Caco-2 (cell line): ENCODE measurements at regions not wholly inside any gene's neighbourhood (a gene's known extent, or its start where the extent isn't known, plus 50 kb on each side); places are given as distances from the start of the nearest gene placed in this dataset.

Experiments used
- BruUV-seq: library from RNA; stranded (reverse); fragments of 400-500 nt; replicated peaks from 2 replicates; lab custom pipeline; 2021; lab: Mats Ljungman, UMichigan
- CTCF ChIA-PET: fragments of 300-600 bp; sonication (Branson Sonifier 250); formaldehyde crosslinking; loops from one replicate; lab custom pipeline; 2022; ENCODE audit warnings: antibody characterized with exemption; lab: Charles Lee
- POLR2A ChIA-PET: fragments of 300-600 bp; sonication (Branson Sonifier 250); formaldehyde crosslinking; loops from one replicate; lab custom pipeline; 2022; ENCODE audit warnings: antibody characterized with exemption; lab: Charles Lee
- DNase-seq, 2 experiments: peaks; one replicate each; pipeline versions ENCODE4 v3.0.0 to v3.0.0-alpha.2; 2020 to 2022
- H3K27me3 ChIP-seq: replicated peaks from 2 replicates; pipeline ENCODE4 v1.6.0; 2011; ENCODE audit warnings: low read length; ENCODE audit not compliant: control insufficient read depth, insufficient read depth
- H3K36me3 ChIP-seq: 2 replicates; pipeline ENCODE4 v1.5.1; 2011; ENCODE audit warnings: low read length; ENCODE audit not compliant: control insufficient read depth, insufficient read depth
- H3K4me1 ChIP-seq: fragments of 250-450 bp; sonication (Bioruptor Pico); 2 replicates; pipeline ENCODE4 v1.5.1; 2020; ENCODE audit warnings: mild to moderate bottlenecking
- H3K4me3 ChIP-seq: 2 replicates; pipeline ENCODE4 v1.5.1; 2011; ENCODE audit warnings: low read depth, mild to moderate bottlenecking, control low read depth, low read length
- H3K9me3 ChIP-seq: fragments of 250-450 bp; sonication (Bioruptor Pico); 2 replicates; pipeline ENCODE4 v1.5.1; 2020; ENCODE audit warnings: mild to moderate bottlenecking, moderate library complexity
- H3K27ac Mint-ChIP-seq: one replicate; pipeline ENCODE4 v1.8.0; 2022; ENCODE audit warnings: mixed read lengths; ENCODE audit not compliant: unreplicated experiment
- H3K27me3 Mint-ChIP-seq: one replicate; pipeline ENCODE4 v1.8.0; 2022; ENCODE audit warnings: mixed read lengths; ENCODE audit not compliant: insufficient read depth, unreplicated experiment
- H3K36me3 Mint-ChIP-seq: one replicate; pipeline ENCODE4 v1.8.0; 2022; ENCODE audit warnings: mild to moderate bottlenecking, mixed read lengths; ENCODE audit not compliant: insufficient read depth, unreplicated experiment
- H3K4me1 Mint-ChIP-seq: one replicate; pipeline ENCODE4 v1.8.0; 2022; ENCODE audit warnings: low read depth, mixed read lengths; ENCODE audit not compliant: unreplicated experiment
- H3K4me3 Mint-ChIP-seq: one replicate; pipeline ENCODE4 v1.8.0; 2022; ENCODE audit warnings: mild to moderate bottlenecking, moderate library complexity, mixed read lengths; ENCODE audit not compliant: unreplicated experiment
- H3K9me3 Mint-ChIP-seq: one replicate; pipeline ENCODE4 v1.8.0; 2022; ENCODE audit warnings: mixed read lengths; ENCODE audit not compliant: unreplicated experiment
- CTCF ChIP-seq, 2 experiments: fragments of 200-600 bp in 1 of 2; IDR thresholded peaks; 1 replicate in 1 of 2; 2 replicates in 1 of 2; pipeline versions ENCODE4 v1.5.1 to v1.8.0; 2011 to 2022; ENCODE audit warnings: antibody characterized with exemption in 1 of 2, control low read depth in 1 of 2, inconsistent platforms in 1 of 2, low read depth in 1 of 2, low read length in 1 of 2, mild to moderate bottlenecking in 1 of 2, moderate library complexity in 1 of 2; ENCODE audit not compliant: insufficient read depth in 1 of 2, severe bottlenecking in 1 of 2, unreplicated experiment in 1 of 2
- intact Hi-C: fragments of 100-400 bp; cut with micrococcal nuclease; formaldehyde crosslinking; loops from one replicate; pipeline ENCODE4 v1.10.0; 2022; ENCODE audit not compliant: unreplicated experiment

- no TSS peak for BruUV-seq
- Mint-ChIP-seq H3K36me3 (no peaks in the 10 kb centered on the region), H3K4me3 (no peak overlapping the region), H3K27me3 (peaks cover 3% of the 10 kb centered on the region), H3K4me1 (peaks cover 7% of the 10 kb centered on the region), H3K9me3 (no peaks in the 10 kb centered on the region), H3K27ac (no peak overlapping the region)
- POLR2A ChIA-PET, result no interaction called here
- no peaks in the 10 kb centered on the region for H3K4me1 ChIP-seq
- no peaks in the 10 kb centered on the region for H3K27me3 ChIP-seq
- TF ChIP-seq CTCF (IDR thresholded peaks at IDR 0.05; ENCODE audit: insufficient read depth in 1 of 2, low read depth in 1 of 2, low read length in 1 of 2, severe bottlenecking in 1 of 2, unreplicated experiment in 1 of 2), result no peak
- H3K4me3 ChIP-seq, result no peak overlapping the region
- no peaks in the 10 kb centered on the region for H3K9me3 ChIP-seq
- DNase-seq, result no peak
- CTCF ChIA-PET, result no interaction called here
- intact Hi-C loops, result no loop called here
- H3K36me3 ChIP-seq, result no peaks in the 10 kb centered on the region
These were observed 62.9 kb upstream of the COL21A1 start for GRCh38 chr6:56310241-56310640.

- Mint-ChIP-seq H3K4me3 (no peak overlapping the region), H3K27ac (no peak overlapping the region), H3K36me3 (no peaks in the 10 kb centered on the region), H3K27me3 (peaks cover 4% of the 10 kb centered on the region), H3K9me3 (peaks cover 8% of the 10 kb centered on the region), H3K4me1 (no peaks in the 10 kb centered on the region)
- H3K36me3 ChIP-seq, result no peaks in the 10 kb centered on the region
- no peak for DNase-seq
- no TSS peak for BruUV-seq
- no peaks in the 10 kb centered on the region; the same call in 1 of the 2 replicates for H3K9me3 ChIP-seq
- intact Hi-C loops, result no loop called here
- CTCF ChIA-PET, result no interaction called here
- H3K27me3 ChIP-seq, result no peaks in the 10 kb centered on the region
- TF ChIP-seq CTCF (IDR thresholded peaks at IDR 0.05; ENCODE audit: insufficient read depth in 1 of 2, low read depth in 1 of 2, low read length in 1 of 2, severe bottlenecking in 1 of 2, unreplicated experiment in 1 of 2), result no peak
- H3K4me3 ChIP-seq, result no peak overlapping the region
- POLR2A ChIA-PET, result no interaction called here
- no peaks in the 10 kb centered on the region for H3K4me1 ChIP-seq
These were observed 52.5 kb upstream of the COL21A1 start for GRCh38 chr6:56299916-56300315.

GRCh38 chr6:56297022-56297989, 49.9 kb upstream of the COL21A1 start:
- DNase-seq, result no peak
- H3K36me3 ChIP-seq, result no peaks in the 10 kb centered on the region
- no peaks in the 10 kb centered on the region for H3K9me3 Mint-ChIP-seq
- H3K27me3 Mint-ChIP-seq, result no peaks in the 10 kb centered on the region
- ChIA-PET CTCF (no interaction called here), POLR2A (no interaction called here)
- no peak overlapping the region for H3K4me3 Mint-ChIP-seq
- no peak overlapping the region for H3K4me3 ChIP-seq
- no TSS peak for BruUV-seq
- H3K27me3 ChIP-seq, result no peaks in the 10 kb centered on the region
- no peak for TF ChIP-seq CTCF (IDR thresholded peaks at IDR 0.05; ENCODE audit: insufficient read depth in 1 of 2, low read depth in 1 of 2, low read length in 1 of 2, severe bottlenecking in 1 of 2, unreplicated experiment in 1 of 2)
- no peaks in the 10 kb centered on the region for H3K4me1 Mint-ChIP-seq
- H3K9me3 ChIP-seq, result no peaks in the 10 kb centered on the region; the same call in 1 of the 2 replicates
- H3K27ac Mint-ChIP-seq, result no peak overlapping the region
- H3K4me1 ChIP-seq, result no peaks in the 10 kb centered on the region
- intact Hi-C loops, result no loop called here
- H3K36me3 Mint-ChIP-seq, result no peaks in the 10 kb centered on the region
